ENCODE measurements at regions not wholly inside any gene's neighbourhood (a gene's known extent, or its start where the extent isn't known, plus 50 kb on each side); places are given as distances from the start of the nearest gene placed in this dataset.

DNA sequence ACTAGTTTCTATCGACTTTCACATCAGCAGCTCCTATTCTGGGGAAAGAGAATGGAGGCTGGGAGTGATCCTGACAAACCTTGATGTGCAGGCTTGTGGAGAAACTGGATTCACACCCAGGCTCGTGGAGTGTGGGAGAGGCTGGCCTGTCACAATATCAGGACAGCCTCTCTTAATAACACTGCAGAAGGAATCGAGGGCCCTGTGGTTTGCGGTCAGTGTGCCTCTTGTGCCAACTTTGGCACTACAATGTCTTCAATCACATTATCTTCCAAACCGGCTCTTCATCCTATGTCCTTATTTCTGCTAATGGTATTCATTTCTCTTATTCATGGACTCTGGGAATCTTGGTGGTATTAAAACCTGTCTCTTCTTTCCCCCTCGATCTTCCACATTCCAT, 92.7 kb downstream of the PRL start:
- TF ChIP-seq EZH2 (IDR thresholded peaks at IDR 0.05; ENCODE audit: low read length): no peak
- no peak for TF ChIP-seq CTCF (optimal IDR thresholded peaks at IDR 0.05 in 1 of 3, IDR thresholded peaks at IDR 0.05 in 1 of 3, conservative IDR thresholded peaks at IDR 0.05 in 1 of 3; ENCODE audit: extremely low read depth in 1 of 3, insufficient read depth in 2 of 3, low read length in 3 of 3)

Data from keratinocyte (primary cell).